Gastrocnemius medialis (tissue), 4 donors: ENCODE measurements at regions not wholly inside any gene's neighbourhood (a gene's known extent, or its start where the extent isn't known, plus 50 kb on each side); places are given as distances from the start of the nearest gene placed in this dataset.

Experiments used
- ATAC-seq, 2 donors: fragments of 150-250 bp; one replicate each; pipeline ENCODE4 v1.9.1; 2016
- DNase-seq, 2 donors: peaks; one replicate each; pipeline ENCODE4 v3.0.0-alpha.2; 2019
- H3K27ac ChIP-seq, 4 donors: fragments of 200-600 bp; sonication (generic); 1 replicate in 1 of 4; 2 replicates in 3 of 4; pipeline ENCODE4 v1.5.1; 2016 to 2018; ENCODE audit warnings: mild to moderate bottlenecking in 2 of 4, moderate library complexity in 1 of 4
- H3K27me3 ChIP-seq, 3 donors: fragments of 200-600 bp; sonication (generic) in 2 of 3; 1 replicate in 1 of 3; 2 replicates in 2 of 3; pipeline versions ENCODE4 v1.5.1 to v1.6.0; 2016 to 2019; ENCODE audit warnings: mild to moderate bottlenecking in 1 of 3, moderate library complexity in 1 of 3
- H3K36me3 ChIP-seq, 2 donors: fragments of 200-600 bp; sonication (generic) in 1 of 2; one replicate each; pipeline ENCODE4 v1.5.1; 2017 to 2018
- H3K4me1 ChIP-seq, 2 donors: fragments of 200-600 bp; sonication (generic) in 1 of 2; one replicate each; pipeline ENCODE4 v1.5.1; 2016 to 2017; ENCODE audit warnings: mild to moderate bottlenecking in 2 of 2
- H3K4me3 ChIP-seq, 4 donors: fragments of 200-600 bp; sonication (generic) in 3 of 4; 1 replicate in 1 of 4; 2 replicates in 3 of 4; pipeline ENCODE4 v1.5.1; 2016 to 2019; ENCODE audit warnings: mild to moderate bottlenecking in 2 of 4
- H3K9me3 ChIP-seq, 3 donors: fragments of 200-600 bp; sonication (generic) in 2 of 3; 1 replicate in 1 of 3; 2 replicates in 2 of 3; pipeline ENCODE4 v1.5.1; 2016 to 2019
- CTCF ChIP-seq, 5 experiments: fragments of 450-650 bp in 3 of 5; fragments of 200-600 bp in 2 of 5; sonication (generic) in 2 of 5; IDR thresholded peaks in 4 of 5; conservative IDR thresholded peaks in 1 of 5; 1 replicate in 4 of 5; 2 replicates in 1 of 5; pipeline ENCODE4 v1.5.1; 2016 to 2019; ENCODE audit warnings: antibody characterized with exemption in 5 of 5, mild to moderate bottlenecking in 3 of 5, moderate library complexity in 3 of 5
- POLR2A ChIP-seq, 2 donors: fragments of 450-650 bp; IDR thresholded peaks; one replicate each; pipeline ENCODE4 v1.6.1; 2017; ENCODE audit warnings: antibody characterized with exemption in 2 of 2, mild to moderate bottlenecking in 2 of 2, moderate library complexity in 2 of 2
- in situ Hi-C, 4 donors: fragments of 200-750 bp; cut with MboI; loops; one replicate each; pipeline versions ENCODE4 v1.15.0 to v1.8.0; 2017; ENCODE audit warnings: low sequenced_read_pairs in 4 of 4
- intact Hi-C: fragments of 100-400 bp; cut with DNase I; formaldehyde crosslinking; loops from one replicate; pipeline ENCODE4 v1.15.1; 2023; ENCODE audit warnings: low total_unique reads

GRCh38 chr6:145336119-145336518 lies 399.2 kb downstream of the EPM2A start:
- Histone ChIP-seq H3K4me3 (no peak overlapping the region), H3K4me1 (peaks cover 7 to 8% of the 10 kb centered on the region in 2 donors), H3K9me3 (no peaks in the 10 kb centered on the region), H3K36me3 (no peaks in the 10 kb centered on the region), H3K27ac (no peak overlapping the region), H3K27me3 (no peaks in the 10 kb centered on the region)
- DNase-seq (no peak), ATAC-seq (no peak)
- TF ChIP-seq POLR2A (IDR thresholded peaks at IDR 0.05): no peak
- TF ChIP-seq CTCF (IDR thresholded peaks at IDR 0.05 in 4 of 5, conservative IDR thresholded peaks at IDR 0.05 in 1 of 5): no peak
- intact Hi-C loops (no loop called here), in situ Hi-C loops (no loop called here)

- Histone ChIP-seq H3K36me3 (no peaks in the 10 kb centered on the region), H3K4me1 (no peaks in the 10 kb centered on the region), H3K27me3 (no peaks in the 10 kb centered on the region), H3K4me3 (no peak overlapping the region), H3K27ac (no peak overlapping the region), H3K9me3 (no peaks in the 10 kb centered on the region)
- in situ Hi-C loops: no loop called here
- intact Hi-C loops: no loop called here
- no peak for TF ChIP-seq CTCF (IDR thresholded peaks at IDR 0.05 in 4 of 5, conservative IDR thresholded peaks at IDR 0.05 in 1 of 5)
- ATAC-seq (no peak), DNase-seq (no peak)
Measured at GRCh38 chr6:145339089-145339488, 396.2 kb downstream of the EPM2A start.

GRCh38 chr6:145340256-145340655 lies 395.1 kb downstream of the EPM2A start:
- Histone ChIP-seq H3K27ac (no peak overlapping the region), H3K4me3 (no peak overlapping the region), H3K36me3 (no peaks in the 10 kb centered on the region), H3K9me3 (no peaks in the 10 kb centered on the region), H3K27me3 (no peaks in the 10 kb centered on the region), H3K4me1 (no peaks in the 10 kb centered on the region)
- intact Hi-C loops: no loop called here
- TF ChIP-seq POLR2A (IDR thresholded peaks at IDR 0.05) (no peak), CTCF (IDR thresholded peaks at IDR 0.05 in 4 of 5, conservative IDR thresholded peaks at IDR 0.05 in 1 of 5) (no peak)
- DNase-seq (no peak), ATAC-seq (no peak)
- in situ Hi-C loops: no loop called here

DNA sequence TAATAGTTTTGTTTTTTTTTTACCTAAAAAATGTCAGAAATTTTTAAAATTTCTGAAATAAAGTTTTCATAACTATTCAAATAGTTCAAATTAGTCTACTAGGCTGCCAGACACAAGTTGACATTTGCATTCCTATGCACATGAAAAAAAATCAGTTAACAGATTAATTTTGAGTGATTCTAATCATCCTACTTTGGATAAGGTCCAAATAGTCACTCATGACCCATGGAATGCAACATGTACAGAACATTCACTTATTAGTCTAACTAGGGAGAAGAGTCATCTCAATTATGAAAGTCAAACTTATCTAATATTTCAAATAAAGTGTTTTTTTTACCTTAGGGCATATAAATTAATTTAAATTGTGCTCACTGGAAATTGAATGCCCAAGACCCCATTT lies 390.2 kb downstream of the EPM2A start:
- no peaks in the 10 kb centered on the region for H3K9me3 ChIP-seq
- intact Hi-C loops: no loop called here
- ATAC-seq: no peak
- no peak for DNase-seq
- TF ChIP-seq POLR2A (IDR thresholded peaks at IDR 0.05) (no peak), CTCF (IDR thresholded peaks at IDR 0.05 in 4 of 5, conservative IDR thresholded peaks at IDR 0.05 in 1 of 5) (no peak)
- in situ Hi-C loops: no loop called here
- H3K4me1 ChIP-seq: no peaks in the 10 kb centered on the region
- no peak overlapping the region for H3K4me3 ChIP-seq
- H3K36me3 ChIP-seq: no peaks in the 10 kb centered on the region
- H3K27ac ChIP-seq: no peak overlapping the region
- H3K27me3 ChIP-seq: no peaks in the 10 kb centered on the region

- H3K9me3 ChIP-seq: no peaks in the 10 kb centered on the region
- intact Hi-C loops (no loop called here), in situ Hi-C loops (no loop called here)
- ATAC-seq: no peak
- H3K4me1 ChIP-seq: no peaks in the 10 kb centered on the region
- H3K27me3 ChIP-seq: no peaks in the 10 kb centered on the region
- H3K4me3 ChIP-seq: no peak overlapping the region
- H3K27ac ChIP-seq: no peak overlapping the region
- no peak for DNase-seq
- no peaks in the 10 kb centered on the region for H3K36me3 ChIP-seq
- no peak for TF ChIP-seq POLR2A (IDR thresholded peaks at IDR 0.05)
- TF ChIP-seq CTCF (IDR thresholded peaks at IDR 0.05 in 4 of 5, conservative IDR thresholded peaks at IDR 0.05 in 1 of 5): no peak
Measured at GRCh38 chr6:145347216-145347615, 388.1 kb downstream of the EPM2A start.
